ENCODE measurements at regions not wholly inside any gene's neighbourhood (a gene's known extent, or its start where the extent isn't known, plus 50 kb on each side); places are given as distances from the start of the nearest gene placed in this dataset.
"Not testable (repeated sequence)": the region's sequence is repeated elsewhere in the genome, so short reads cannot be mapped to it uniquely, and the experiment has no call there.

GRCh38 chr12:71300772-71301675 is 138.6 kb upstream of the LGR5 start:
- no peak for DNase-seq (ENCODE audit: low read depth in 4 of 4, low spot score in 3 of 4)

GRCh38 chr12:71299541-71300376 is 139.8 kb upstream of the LGR5 start:
- no peak for DNase-seq (ENCODE audit: low read depth in 4 of 4, low spot score in 3 of 4)

DNA sequence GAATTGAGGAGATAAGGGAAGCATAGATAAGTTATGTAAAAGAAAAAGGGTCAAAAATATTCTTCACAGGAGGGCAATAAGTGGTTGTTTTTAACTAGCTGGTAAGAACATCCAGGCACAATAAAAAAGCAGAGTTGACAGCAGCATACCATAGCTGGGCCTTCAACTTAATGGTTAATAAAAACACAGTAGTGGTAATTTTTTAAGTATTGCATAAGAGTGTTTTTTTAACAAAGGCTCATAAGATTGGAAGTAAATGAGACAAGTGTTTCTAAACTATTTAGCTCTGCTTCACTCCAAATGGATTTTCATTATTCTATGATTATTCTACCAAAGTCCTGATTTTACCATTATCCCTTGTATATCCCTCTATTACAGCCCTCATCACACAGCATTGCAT is 140.1 kb upstream of the TSPAN8 start:
- no peak for DNase-seq (ENCODE audit: low read depth in 4 of 4, low spot score in 3 of 4)

- no peak for DNase-seq (ENCODE audit: low read depth in 4 of 4, low spot score in 3 of 4)
These were observed 138.2 kb upstream of the TSPAN8 start for GRCh38 chr12:71295953-71296352.

- DNase-seq (ENCODE audit: low read depth in 4 of 4, low spot score in 3 of 4), result no peak
These were observed 133.9 kb upstream of the TSPAN8 start for GRCh38 chr12:71291746-71292145.

GRCh38 chr12:71283883-71284282 is 126.1 kb upstream of the TSPAN8 start:
- DNase-seq (ENCODE audit: low read depth in 4 of 4, low spot score in 3 of 4), result no peak

DNA sequence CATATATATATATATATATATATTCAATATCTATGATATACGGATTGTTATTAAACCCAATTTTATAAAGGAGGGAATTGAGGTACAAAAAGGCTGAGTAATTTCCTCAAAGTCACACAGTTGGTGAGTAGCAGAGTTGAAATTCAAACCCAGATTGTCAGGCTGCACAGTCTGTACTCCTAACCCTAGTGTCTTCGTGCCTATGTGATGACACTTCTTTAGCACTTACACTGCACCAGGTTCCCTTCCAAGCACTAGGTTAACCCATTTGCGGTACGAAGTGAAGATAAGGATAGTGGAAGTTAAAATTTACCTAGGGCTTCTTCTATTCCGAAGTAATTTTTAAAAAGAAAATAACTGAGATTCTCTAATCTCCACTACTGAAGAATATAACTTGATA is 125.1 kb upstream of the TSPAN8 start:
- DNase-seq (ENCODE audit: low read depth in 4 of 4, low spot score in 3 of 4), result no peak

DNA sequence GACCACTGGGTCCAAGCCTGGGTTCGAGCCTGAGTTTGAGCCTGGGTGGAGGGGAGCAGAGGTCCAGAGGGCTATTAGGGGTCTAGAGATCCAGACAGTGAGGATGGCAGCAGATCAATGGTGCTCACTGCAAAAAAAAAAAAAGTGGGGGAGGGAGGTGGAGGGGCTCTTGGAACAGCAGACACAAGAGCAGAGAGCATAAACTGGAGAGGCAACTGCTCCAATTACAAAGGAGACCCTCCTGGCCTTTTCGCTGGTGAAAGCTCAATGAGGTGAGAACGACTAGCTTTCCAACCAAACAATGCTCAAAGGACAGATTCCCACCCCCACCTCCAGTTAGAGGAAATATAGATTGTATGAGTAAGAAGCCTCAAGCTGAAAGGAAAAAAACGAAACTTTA is 124.2 kb upstream of the TSPAN8 start:
- no peak for DNase-seq (ENCODE audit: low read depth in 4 of 4, low spot score in 3 of 4)

- no peak for DNase-seq (ENCODE audit: low read depth in 4 of 4, low spot score in 3 of 4)
These were observed 123.6 kb upstream of the TSPAN8 start for GRCh38 chr12:71281425-71281824.

DNA sequence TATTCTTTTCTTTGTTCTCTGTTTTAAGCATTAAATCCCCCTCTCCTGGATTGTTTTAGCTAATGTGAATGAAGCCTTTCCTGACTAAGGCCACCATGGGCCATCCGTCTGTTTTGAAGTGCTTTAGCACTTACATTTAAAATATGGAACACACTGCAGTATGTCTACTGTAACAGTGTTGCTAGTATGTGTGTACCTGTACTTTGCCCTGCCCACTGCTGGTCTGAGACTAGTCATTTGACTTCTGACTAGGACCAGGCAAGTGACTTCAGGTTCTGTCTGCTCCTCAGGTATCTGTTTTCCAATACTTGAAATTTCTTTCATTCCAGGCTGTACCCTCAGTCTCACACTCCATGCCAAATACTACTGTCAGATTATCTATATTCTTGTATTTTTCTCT is 120.1 kb upstream of the TSPAN8 start:
- no peak for DNase-seq (ENCODE audit: low read depth in 4 of 4, low spot score in 3 of 4)

DNA sequence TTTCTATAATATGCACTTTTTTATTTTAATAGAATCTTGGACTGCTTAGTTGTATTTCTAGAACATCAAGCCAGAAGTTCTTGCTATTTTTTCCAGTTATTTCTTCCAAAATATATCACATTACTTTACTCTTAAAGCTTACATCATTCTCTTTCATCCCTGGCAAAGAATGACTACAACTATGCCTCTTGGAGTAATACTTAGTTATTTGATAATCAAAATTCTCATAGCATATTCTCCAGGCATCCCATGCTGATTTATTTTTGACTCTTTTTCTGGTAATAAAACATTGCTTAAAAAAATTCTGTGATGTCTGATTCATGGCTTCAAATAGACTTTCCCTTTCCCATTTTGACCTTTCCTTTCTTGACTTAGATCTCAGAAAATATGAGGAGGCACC is 118.7 kb upstream of the TSPAN8 start:
- DNase-seq (ENCODE audit: low read depth in 4 of 4, low spot score in 3 of 4), result no peak

GRCh38 chr12:71270794-71271193 is 113.0 kb upstream of the TSPAN8 start:
- DNase-seq (ENCODE audit: low read depth in 4 of 4, low spot score in 3 of 4), result not testable (repeated sequence)

GRCh38 chr12:71270057-71270456 is 112.3 kb upstream of the TSPAN8 start:
- no peak for DNase-seq (ENCODE audit: low read depth in 4 of 4, low spot score in 3 of 4)

DNA sequence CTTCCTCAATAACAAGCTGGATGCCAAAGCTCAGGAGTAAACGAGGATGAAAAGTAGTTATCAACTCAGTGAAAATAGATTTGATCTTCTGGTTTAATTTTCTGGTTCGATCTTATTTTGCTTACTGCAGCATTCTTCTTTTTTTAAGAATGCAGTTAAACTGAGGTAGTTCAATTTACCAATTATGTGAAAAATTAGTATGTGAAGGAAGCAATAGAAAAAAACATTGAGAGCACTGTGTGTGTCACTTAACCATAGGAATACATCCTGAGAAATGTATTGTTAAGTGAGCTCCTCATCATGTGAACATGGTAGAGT is 111.4 kb upstream of the TSPAN8 start:
- no peak for DNase-seq (ENCODE audit: low read depth in 4 of 4, low spot score in 3 of 4)

GRCh38 chr12:71268598-71269280 is 110.9 kb upstream of the TSPAN8 start:
- DNase-seq (ENCODE audit: low read depth in 4 of 4, low spot score in 3 of 4), result no peak

GRCh38 chr12:71266606-71267005 is 108.8 kb upstream of the TSPAN8 start:
- DNase-seq (ENCODE audit: low read depth in 4 of 4, low spot score in 3 of 4), result no peak

DNA sequence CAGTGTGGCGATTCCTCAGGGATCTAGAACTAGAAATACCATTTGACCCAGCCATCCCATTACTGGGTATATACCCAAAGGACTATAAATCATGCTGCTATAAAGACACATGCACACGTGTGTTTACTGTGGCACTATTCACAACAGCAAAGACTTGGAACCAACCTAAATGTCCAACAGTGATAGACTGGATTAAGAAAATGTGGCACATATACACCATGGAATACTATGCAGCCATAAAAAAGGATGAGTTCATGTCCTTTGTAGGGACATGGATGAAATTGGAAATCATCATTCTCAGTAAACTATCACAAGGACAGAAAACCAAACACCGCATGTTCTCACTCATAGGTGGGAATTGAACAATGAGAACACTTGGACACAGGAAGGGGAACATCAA is 107.9 kb upstream of the TSPAN8 start:
- not testable (repeated sequence) for DNase-seq (ENCODE audit: low read depth in 4 of 4, low spot score in 3 of 4)

DNA sequence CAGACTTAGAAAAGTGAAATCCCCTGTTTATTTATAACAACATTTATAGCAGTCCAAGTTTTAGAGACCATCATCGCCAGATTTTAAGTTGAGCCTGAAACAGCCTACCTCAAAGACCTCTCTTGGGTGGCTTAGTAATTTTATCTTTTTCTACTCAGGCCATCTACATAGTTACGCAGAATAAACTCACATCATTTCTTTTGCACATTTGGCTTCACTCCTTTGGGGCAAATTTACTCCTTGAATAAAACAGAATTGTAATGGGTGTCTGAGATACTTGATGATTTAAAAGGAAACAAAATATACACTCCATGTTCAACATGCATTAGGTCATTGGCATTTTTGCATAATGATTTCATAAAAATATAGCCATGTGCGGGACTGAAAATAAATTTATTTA is 104.7 kb upstream of the TSPAN8 start:
- no peak for DNase-seq (ENCODE audit: low read depth in 4 of 4, low spot score in 3 of 4)

- no peak for DNase-seq (ENCODE audit: low read depth in 4 of 4, low spot score in 3 of 4)
These were observed 94.7 kb upstream of the TSPAN8 start for GRCh38 chr12:71252473-71252872.

DNA sequence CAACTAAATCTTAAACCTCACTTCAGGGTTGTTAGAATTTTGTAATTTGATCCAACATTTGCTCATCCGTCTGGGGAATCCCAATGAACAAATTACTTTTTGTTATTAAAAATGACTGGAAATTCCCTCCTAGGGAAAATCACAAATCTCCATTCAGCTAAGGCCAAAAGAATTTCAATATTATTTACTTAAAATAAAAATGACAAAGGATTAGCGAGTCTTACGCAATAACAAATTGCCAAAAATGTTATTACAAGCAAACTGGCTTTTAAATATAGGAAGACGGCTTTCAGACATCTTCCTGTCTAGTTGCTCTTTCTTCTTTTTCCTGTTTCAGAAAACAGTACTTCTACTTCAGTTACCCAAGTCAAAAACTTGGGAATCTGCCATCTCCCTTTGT is 92.4 kb upstream of the TSPAN8 start:
- no peak for DNase-seq (ENCODE audit: low read depth in 4 of 4, low spot score in 3 of 4)

- no peak for DNase-seq (ENCODE audit: low read depth in 4 of 4, low spot score in 3 of 4)
These were observed 85.6 kb upstream of the TSPAN8 start for GRCh38 chr12:71243370-71243769.

All from right renal pelvis (tissue), 4 donors.